SK-N-SH (cell line): ENCODE measurements at regions not wholly inside any gene's neighbourhood (a gene's known extent, or its start where the extent isn't known, plus 50 kb on each side); places are given as distances from the start of the nearest gene placed in this dataset.

ENCODE experiments used
- CTCF ChIA-PET: fragments of 300-600, 350-600 bp; formaldehyde crosslinking; extraction: SDS; loops from one replicate; lab custom pipeline; 2021; lab: Yijun Ruan, JAX
- POLR2A ChIA-PET: fragments of 350-600 bp; sonication (Branson Sonifier 250); formaldehyde crosslinking; extraction: SDS; loops from one replicate; lab custom pipeline; 2020; ENCODE audit warnings: antibody characterized with exemption, inconsistent platforms; lab: Yijun Ruan, JAX
- DNase-seq: peaks from one replicate; pipeline ENCODE4 v3.0.0; 2012
- H2AFZ ChIP-seq: fragments of 200-600 bp; sonication (generic); 2 replicates; pipeline ENCODE4 v1.8.1; 2016; ENCODE audit warnings: antibody characterized with exemption, mild to moderate bottlenecking, low read depth
- H3F3A ChIP-seq: fragments of 200-600 bp; sonication (generic); replicated peaks from 2 replicates; pipeline ENCODE3; 2016; ENCODE audit warnings: antibody characterized with exemption, mild to moderate bottlenecking; ENCODE audit not compliant: insufficient read depth
- H3K27ac ChIP-seq, 2 experiments: fragments of 200-500 bp in 1 of 2; fragments of 200-600 bp in 1 of 2; sonication (Bioruptor generic) in 1 of 2; sonication (generic), shearing (Covaris generic) in 1 of 2; 2 replicates each; pipeline versions ENCODE4 v1.5.1 to v1.6.1; 2014 to 2016; ENCODE audit warnings: low read depth in 2 of 2, inconsistent platforms in 1 of 2, low read length in 1 of 2, mild to moderate bottlenecking in 1 of 2, mixed read lengths in 1 of 2
- H3K27me3 ChIP-seq: fragments of 200-600 bp; sonication (generic), shearing (Covaris generic); 2 replicates; pipeline ENCODE4 v1.6.1; 2016; ENCODE audit warnings: mixed run types; ENCODE audit not compliant: insufficient read depth
- H3K36me3 ChIP-seq, 2 experiments: fragments of 200-500 bp in 1 of 2; fragments of 200-600 bp in 1 of 2; sonication (Bioruptor generic) in 1 of 2; sonication (generic) in 1 of 2; replicated peaks in 1 of 2; 2 replicates each; pipeline versions ENCODE3 to v1.5.1; 2014 to 2016; ENCODE audit warnings: low read length in 1 of 2, mild to moderate bottlenecking in 1 of 2; ENCODE audit not compliant: insufficient read depth in 2 of 2, control insufficient read depth in 1 of 2
- H3K4me1 ChIP-seq, 2 experiments: fragments of 200-500 bp in 1 of 2; fragments of 200-600 bp in 1 of 2; sonication (Bioruptor generic) in 1 of 2; sonication (generic), shearing (Covaris generic) in 1 of 2; 2 replicates each; pipeline versions ENCODE4 v1.5.1 to v1.6.1; 2014 to 2016; ENCODE audit warnings: low read depth in 1 of 2, low read length in 1 of 2, mixed run types in 1 of 2; ENCODE audit not compliant: insufficient read depth in 2 of 2, control insufficient read depth in 1 of 2
- H3K4me2 ChIP-seq: fragments of 200-600 bp; sonication (generic), shearing (Covaris generic); 2 replicates; pipeline ENCODE4 v1.6.1; 2017; ENCODE audit warnings: mixed run types
- H3K4me3 ChIP-seq, 2 experiments: fragments of 200-500 bp in 1 of 2; fragments of 200-600 bp in 1 of 2; sonication (Bioruptor generic) in 1 of 2; sonication (generic), shearing (Covaris generic) in 1 of 2; 2 replicates each; pipeline versions ENCODE4 v1.5.1 to v1.8.1; 2014 to 2016; ENCODE audit warnings: low read depth in 2 of 2, inconsistent platforms in 1 of 2, low read length in 1 of 2, mild to moderate bottlenecking in 1 of 2, mixed read lengths in 1 of 2, moderate library complexity in 1 of 2
- H3K79me2 ChIP-seq: fragments of 200-600 bp; sonication (generic); 2 replicates; pipeline ENCODE4 v1.8.1; 2017; ENCODE audit warnings: mild to moderate bottlenecking; ENCODE audit not compliant: insufficient read depth
- H3K9ac ChIP-seq: fragments of 200-600 bp; sonication (generic); 2 replicates; pipeline ENCODE4 v1.6.1; 2017; ENCODE audit warnings: mixed run types
- H3K9me2 ChIP-seq: fragments of 200-600 bp; sonication (generic); 2 replicates; pipeline ENCODE4 v1.6.1; 2017; ENCODE audit warnings: mixed run types
- H3K9me3 ChIP-seq: fragments of 200-600 bp; sonication (generic); 2 replicates; pipeline ENCODE4 v1.6.1; 2017; ENCODE audit warnings: mixed run types, mild to moderate bottlenecking, moderate library complexity
- H4K20me1 ChIP-seq: fragments of 200-600 bp; sonication (generic); 2 replicates; pipeline ENCODE4 v1.6.1; 2017; ENCODE audit warnings: mild to moderate bottlenecking, mixed run types; ENCODE audit not compliant: insufficient read depth
- FOSL2 ChIP-seq: IDR thresholded peaks from 2 replicates; pipeline ENCODE4 v1.4.0; 2012; ENCODE audit warnings: low read depth, mild to moderate bottlenecking, moderate library complexity, borderline replicate concordance
- FOXM1 ChIP-seq: IDR thresholded peaks from 2 replicates; pipeline ENCODE4 v1.4.0; 2012; ENCODE audit warnings: low read depth, mild to moderate bottlenecking
- GATA2 ChIP-seq: sonication (generic); formaldehyde crosslinking; IDR thresholded peaks from 2 replicates; pipeline ENCODE4 v1.5.0; 2020; ENCODE audit warnings: mild to moderate bottlenecking, missing genetic modification reagents
- PBX3 ChIP-seq: IDR thresholded peaks from 2 replicates; pipeline ENCODE4; 2012
- REST ChIP-seq: IDR thresholded peaks from 2 replicates; pipeline ENCODE4 v1.6.1; 2012; ENCODE audit warnings: mild to moderate bottlenecking, low read depth, low read length, moderate library complexity
- RXRA ChIP-seq: IDR thresholded peaks from 2 replicates; pipeline ENCODE4 v1.4.0; 2012; ENCODE audit warnings: low read depth, mild to moderate bottlenecking, borderline replicate concordance
- SIN3A ChIP-seq: IDR thresholded peaks from 2 replicates; pipeline ENCODE4 v1.6.1; 2012; ENCODE audit warnings: low read depth, mild to moderate bottlenecking, low read length, moderate library complexity, borderline replicate concordance
- SMC3 ChIP-seq: IDR thresholded peaks from 2 replicates; pipeline ENCODE4 v1.6.1; 2012; ENCODE audit warnings: low read depth, low read length, improper control_type of control experiment
- TEAD4 ChIP-seq: IDR thresholded peaks from 2 replicates; pipeline ENCODE4 v1.4.0; 2012; ENCODE audit warnings: mild to moderate bottlenecking, borderline replicate concordance; ENCODE audit not compliant: insufficient read depth
- USF1 ChIP-seq: IDR thresholded peaks from 2 replicates; pipeline ENCODE4 v1.4.0; 2012; ENCODE audit warnings: low read depth, borderline replicate concordance
- USF2 ChIP-seq: fragments of 150-350 bp; IDR thresholded peaks from 2 replicates; pipeline ENCODE4 v1.6.1; 2017; ENCODE audit warnings: antibody characterized with exemption, low read length, low read depth, borderline replicate concordance
- WGBS: methylation state at CpG from one replicate; pipeline ENCODE4 v1.1.6; 2017; ENCODE audit warnings: low lambda C conversion rate; 5-methylcytosine and 5-hydroxymethylcytosine counted together

GRCh38 chr5:17796142-17796541 lies 161.9 kb downstream of the TAF11L14 start:
- Histone ChIP-seq H2AFZ (no peak overlapping the region), H3F3A (no peaks in the 10 kb centered on the region), H3K27me3 (no peaks in the 10 kb centered on the region), H3K4me3 (no peak overlapping the region), H3K9me2 (no peaks in the 10 kb centered on the region), H4K20me1 (no peaks in the 10 kb centered on the region), H3K36me3 (no peaks in the 10 kb centered on the region), H3K4me2 (no peak overlapping the region), H3K9ac (no peak overlapping the region), H3K4me1 (no peaks in the 10 kb centered on the region), H3K27ac (no peak overlapping the region), H3K9me3 (no peaks in the 10 kb centered on the region)
- WGBS: 42% methylated on average over 5 of the region's 5 CpGs
- CTCF ChIA-PET: no interaction called here
- POLR2A ChIA-PET: no interaction called here
- DNase-seq: no peak
- TF ChIP-seq USF2: no peak
- no peak for TF ChIP-seq RXRA
- no peak for TF ChIP-seq USF1
- TF ChIP-seq REST: no peak
- TF ChIP-seq FOSL2: no peak
- TF ChIP-seq TEAD4: no peak
- no peak for TF ChIP-seq SIN3A
- TF ChIP-seq SMC3: no peak
- no peak for TF ChIP-seq PBX3
- TF ChIP-seq FOXM1: no peak
- TF ChIP-seq GATA2 (CRISPR knock-in tag): no peak
- TF ChIP-seq, all 33 proteins: peak for 0
- no peaks in the 10 kb centered on the region for H3K79me2 ChIP-seq
